ENCODE measurements at regions not wholly inside any gene's neighbourhood (a gene's known extent, or its start where the extent isn't known, plus 50 kb on each side); places are given as distances from the start of the nearest gene placed in this dataset.

DNA sequence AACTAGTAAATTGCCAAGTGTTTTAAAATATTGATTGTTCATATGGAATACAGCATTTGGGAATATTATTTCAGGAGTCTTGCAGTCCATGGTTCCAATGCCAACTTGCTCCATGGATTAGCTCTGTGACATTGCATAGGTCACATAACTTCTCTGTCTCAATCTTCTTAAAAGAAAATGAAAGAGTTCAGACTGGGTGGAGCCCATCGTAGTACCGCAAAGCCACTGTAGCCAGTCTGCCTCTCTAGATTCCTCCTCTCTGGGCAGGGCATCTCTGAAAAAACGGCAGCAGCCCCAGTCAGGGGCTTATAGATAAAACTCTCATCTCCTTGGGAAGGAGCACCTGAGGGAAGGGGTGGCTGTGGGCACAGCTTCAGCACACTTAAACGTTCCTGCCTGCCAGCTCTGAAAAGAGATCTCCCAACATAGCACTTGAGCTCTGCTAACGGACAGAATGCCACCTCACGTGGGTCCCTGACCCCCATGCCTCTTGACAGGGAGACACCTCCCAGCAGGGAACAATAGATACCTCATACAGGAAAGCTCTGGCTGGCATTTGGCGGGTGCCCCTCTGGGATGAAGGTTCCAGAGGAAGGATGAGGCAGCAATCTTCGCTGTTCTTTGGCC is 168.8 kb upstream of the CNTN4 start:
- TF ChIP-seq, protein P1, sequence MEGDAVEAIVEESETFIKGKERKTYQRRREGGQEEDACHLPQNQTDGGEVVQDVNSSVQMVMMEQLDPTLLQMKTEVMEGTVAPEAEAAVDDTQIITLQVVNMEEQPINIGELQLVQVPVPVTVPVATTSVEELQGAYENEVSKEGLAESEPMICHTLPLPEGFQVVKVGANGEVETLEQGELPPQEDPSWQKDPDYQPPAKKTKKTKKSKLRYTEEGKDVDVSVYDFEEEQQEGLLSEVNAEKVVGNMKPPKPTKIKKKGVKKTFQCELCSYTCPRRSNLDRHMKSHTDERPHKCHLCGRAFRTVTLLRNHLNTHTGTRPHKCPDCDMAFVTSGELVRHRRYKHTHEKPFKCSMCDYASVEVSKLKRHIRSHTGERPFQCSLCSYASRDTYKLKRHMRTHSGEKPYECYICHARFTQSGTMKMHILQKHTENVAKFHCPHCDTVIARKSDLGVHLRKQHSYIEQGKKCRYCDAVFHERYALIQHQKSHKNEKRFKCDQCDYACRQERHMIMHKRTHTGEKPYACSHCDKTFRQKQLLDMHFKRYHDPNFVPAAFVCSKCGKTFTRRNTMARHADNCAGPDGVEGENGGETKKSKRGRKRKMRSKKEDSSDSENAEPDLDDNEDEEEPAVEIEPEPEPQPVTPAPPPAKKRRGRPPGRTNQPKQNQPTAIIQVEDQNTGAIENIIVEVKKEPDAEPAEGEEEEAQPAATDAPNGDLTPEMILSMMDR (conservative IDR thresholded peaks at IDR 0.05; ENCODE audit: low read depth, low read length): no peak
- TF ChIP-seq EZH2 (IDR thresholded peaks at IDR 0.05; ENCODE audit: borderline replicate concordance, low read depth, low read length, poor library complexity, severe bottlenecking): no peak

Data from A673 (cell line).